ENCODE measurements at regions not wholly inside any gene's neighbourhood (a gene's known extent, or its start where the extent isn't known, plus 50 kb on each side); places are given as distances from the start of the nearest gene placed in this dataset.

- Histone ChIP-seq H3K9ac (ENCODE audit: insufficient read depth, low read length, poor library complexity, severe bottlenecking) (no peak overlapping the region), H3K36me3 (replicated peaks in 1 of 2; ENCODE audit: control insufficient read depth in 1 of 2, insufficient read depth in 2 of 2, low read length in 2 of 2) (no peaks in the 10 kb centered on the region), H3K27ac (ENCODE audit: low read depth in 1 of 2, low read length in 2 of 2) (no peak overlapping the region), H4K20me1 (ENCODE audit: insufficient read depth, low read length) (no peaks in the 10 kb centered on the region), H3K4me3 (replicated peaks in 1 of 3; ENCODE audit: low read depth in 2 of 3, low read length in 3 of 3) (no peak overlapping the region), H3K27me3 (ENCODE audit: control insufficient read depth in 2 of 2, insufficient read depth in 2 of 2, low read length in 2 of 2) (no peaks in the 10 kb centered on the region), H3K4me1 (ENCODE audit: control insufficient read depth in 1 of 2, insufficient read depth in 2 of 2, low read length in 2 of 2) (no peaks in the 10 kb centered on the region), H3K79me2 (ENCODE audit: insufficient read depth, low read length) (no peaks in the 10 kb centered on the region), H3K9me3 (replicated peaks in 1 of 2; ENCODE audit: control insufficient read depth in 1 of 2, insufficient read depth in 1 of 2, low read length in 2 of 2) (no peaks in the 10 kb centered on the region), H3K4me2 (replicated peaks; ENCODE audit: extremely low read depth, low read length, poor library complexity, severe bottlenecking) (no peak overlapping the region), H2AFZ (ENCODE audit: insufficient read depth, low read depth, low read length, poor library complexity, severe bottlenecking) (no peak overlapping the region)
- no peak for DNase-seq
- TF ChIP-seq CTCF (IDR thresholded peaks at IDR 0.05): no peak
- Mint-ChIP-seq H3K4me3 (no peak overlapping the region), H3K27ac (no peak overlapping the region), H3K4me1 (no peaks in the 10 kb centered on the region), H3K36me3 (no peaks in the 10 kb centered on the region), H3K27me3 (ENCODE audit: low read depth in 3 of 3) (no peaks in the 10 kb centered on the region), H3K9me3 (peaks cover 0 to 4% (median 0%) of the 10 kb centered on the region in 7 donors)
- intact Hi-C loops (cut with micrococcal nuclease): no loop called here
- 83% methylated on average over 1 of the region's 3 CpGs for WGBS (ENCODE audit: insufficient coverage)
Measured at GRCh38 chr18:32613821-32614220, 143.1 kb upstream of the GAREM1 start.

- H3K36me3 Mint-ChIP-seq: no peaks in the 10 kb centered on the region
- peaks cover 0 to 4% (median 0%) of the 10 kb centered on the region in 7 donors for H3K9me3 Mint-ChIP-seq
- no peaks in the 10 kb centered on the region for H3K79me2 ChIP-seq (ENCODE audit: insufficient read depth, low read length)
- no peaks in the 10 kb centered on the region for H3K4me1 Mint-ChIP-seq
- no peaks in the 10 kb centered on the region for H3K27me3 ChIP-seq (ENCODE audit: control insufficient read depth in 2 of 2, insufficient read depth in 2 of 2, low read length in 2 of 2)
- 63% methylated on average over 2 of the region's 3 CpGs for WGBS (ENCODE audit: insufficient coverage)
- no peak overlapping the region for H3K4me2 ChIP-seq (replicated peaks; ENCODE audit: extremely low read depth, low read length, poor library complexity, severe bottlenecking)
- TF ChIP-seq CTCF (IDR thresholded peaks at IDR 0.05): no peak
- H3K4me3 Mint-ChIP-seq: no peak overlapping the region
- no peak overlapping the region for H3K27ac ChIP-seq (ENCODE audit: low read depth in 1 of 2, low read length in 2 of 2)
- H3K27me3 Mint-ChIP-seq (ENCODE audit: low read depth in 3 of 3): peaks cover 0 to 1% (median 0%) of the 10 kb centered on the region in 3 donors
- H3K4me3 ChIP-seq (replicated peaks in 1 of 3; ENCODE audit: low read depth in 2 of 3, low read length in 3 of 3): no peak overlapping the region
- H3K4me1 ChIP-seq (ENCODE audit: control insufficient read depth in 1 of 2, insufficient read depth in 2 of 2, low read length in 2 of 2): no peaks in the 10 kb centered on the region
- H3K9me3 ChIP-seq (replicated peaks in 1 of 2; ENCODE audit: control insufficient read depth in 1 of 2, insufficient read depth in 1 of 2, low read length in 2 of 2): no peaks in the 10 kb centered on the region
- no peak overlapping the region for H2AFZ ChIP-seq (ENCODE audit: insufficient read depth, low read depth, low read length, poor library complexity, severe bottlenecking)
- DNase-seq: no peak
- intact Hi-C loops (cut with micrococcal nuclease): no loop called here
- H3K9ac ChIP-seq (ENCODE audit: insufficient read depth, low read length, poor library complexity, severe bottlenecking): no peak overlapping the region
- H3K36me3 ChIP-seq (replicated peaks in 1 of 2; ENCODE audit: control insufficient read depth in 1 of 2, insufficient read depth in 2 of 2, low read length in 2 of 2): no peaks in the 10 kb centered on the region
- no peaks in the 10 kb centered on the region for H4K20me1 ChIP-seq (ENCODE audit: insufficient read depth, low read length)
- H3K27ac Mint-ChIP-seq: no peak overlapping the region
Measured at GRCh38 chr18:32612651-32613050, 142.0 kb upstream of the GAREM1 start.

Measured in CD14-positive monocyte (primary cell).